HG02642 (cell line): ENCODE measurements at regions not wholly inside any gene's neighbourhood (a gene's known extent, or its start where the extent isn't known, plus 50 kb on each side); places are given as distances from the start of the nearest gene placed in this dataset.
"Not testable (repeated sequence)": the region's sequence is repeated elsewhere in the genome, so short reads cannot be mapped to it uniquely, and the experiment has no call there.

Experiments
- ATAC-seq: cut with Tn5 transposase; IDR thresholded peaks from one replicate; pipeline ENCODE4 v1.9.1; 2021; ENCODE audit warnings: mild to moderate bottlenecking; ENCODE audit not compliant: unreplicated experiment, poor library complexity

GRCh38 chr4:18107848-18108528 is 86.4 kb upstream of the LCORL start:
- ATAC-seq: not testable (repeated sequence)

GRCh38 chr4:18106620-18107019 is 85.1 kb upstream of the LCORL start:
- ATAC-seq: no peak

- peak; percentile 72 for ATAC-seq
These were observed 83.8 kb upstream of the LCORL start for GRCh38 chr4:18105030-18106011.

GRCh38 chr4:18103876-18104605 is 82.5 kb upstream of the LCORL start:
- ATAC-seq: no peak

- no peak for ATAC-seq
These were observed 79.1 kb upstream of the LCORL start for GRCh38 chr4:18100657-18101056.

GRCh38 chr4:18090447-18090846 is 68.9 kb upstream of the LCORL start:
- ATAC-seq: not testable (repeated sequence)

GRCh38 chr4:18082236-18082635 is 60.7 kb upstream of the LCORL start:
- ATAC-seq: no peak

GRCh38 chr4:18081708-18082107 is 60.2 kb upstream of the LCORL start:
- no peak for ATAC-seq

GRCh38 chr4:18077808-18078207 is 56.3 kb upstream of the LCORL start:
- ATAC-seq: no peak

- ATAC-seq: no peak
These were observed 54.4 kb upstream of the LCORL start for GRCh38 chr4:18075823-18076433.

GRCh38 chr4:18071894-18072293 is 50.3 kb upstream of the LCORL start:
- no peak for ATAC-seq
